GM19351 (cell line): ENCODE measurements at regions not wholly inside any gene's neighbourhood (a gene's known extent, or its start where the extent isn't known, plus 50 kb on each side); places are given as distances from the start of the nearest gene placed in this dataset.
"Not testable (repeated sequence)": the region's sequence is repeated elsewhere in the genome, so short reads cannot be mapped to it uniquely, and the experiment has no call there.

Experiments
- ATAC-seq: cut with Tn5 transposase; IDR thresholded peaks from one replicate; pipeline ENCODE4 v1.9.1; 2021; ENCODE audit warnings: mild to moderate bottlenecking, moderate library complexity; ENCODE audit not compliant: unreplicated experiment

DNA sequence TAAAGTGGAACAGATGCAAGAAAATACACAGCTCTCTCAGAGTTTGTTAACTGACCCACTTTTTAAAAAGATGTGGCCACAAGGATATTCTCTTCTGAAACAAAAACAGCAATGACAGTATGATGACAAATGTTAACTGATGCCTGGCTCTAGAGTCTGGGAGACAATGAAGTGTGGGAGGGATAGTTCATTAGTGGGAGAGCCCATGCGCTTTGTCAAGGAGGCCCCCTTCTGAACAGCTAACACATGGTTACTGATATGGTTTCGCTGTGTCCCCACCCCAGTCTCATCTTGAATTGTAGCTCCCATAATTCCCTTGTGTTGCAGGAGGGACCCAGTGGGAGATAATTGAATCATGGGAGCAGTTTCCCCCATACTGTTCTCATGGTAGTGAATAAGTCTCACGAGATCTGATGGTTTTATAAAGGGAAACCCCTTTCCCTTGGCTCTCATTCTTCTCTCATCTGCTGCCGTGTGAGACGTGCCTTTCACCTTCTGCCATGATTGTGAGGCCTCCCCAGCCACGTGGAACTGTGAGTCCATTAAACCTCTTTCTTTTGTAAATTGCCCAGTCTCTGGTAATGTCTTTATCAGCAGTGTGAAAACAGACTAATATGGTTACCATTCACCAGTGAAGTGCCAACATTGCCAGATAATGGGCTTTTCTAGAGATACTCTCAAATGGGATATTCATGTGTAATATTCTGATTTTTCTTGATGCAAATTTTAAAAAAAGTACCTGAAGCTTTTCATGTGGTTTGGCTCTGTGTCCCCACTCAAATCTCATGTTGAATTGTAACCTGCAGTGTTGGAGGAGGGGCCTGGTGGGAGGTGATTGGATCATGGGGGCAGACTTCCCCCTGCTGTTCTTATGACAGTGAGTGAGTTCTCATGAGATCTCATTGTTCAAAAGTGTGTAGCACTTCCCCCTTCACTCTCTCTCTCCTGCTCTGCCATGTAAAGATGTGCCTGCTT, 435.8 kb downstream of the SHISA9 start:
- not testable (repeated sequence) for ATAC-seq

DNA sequence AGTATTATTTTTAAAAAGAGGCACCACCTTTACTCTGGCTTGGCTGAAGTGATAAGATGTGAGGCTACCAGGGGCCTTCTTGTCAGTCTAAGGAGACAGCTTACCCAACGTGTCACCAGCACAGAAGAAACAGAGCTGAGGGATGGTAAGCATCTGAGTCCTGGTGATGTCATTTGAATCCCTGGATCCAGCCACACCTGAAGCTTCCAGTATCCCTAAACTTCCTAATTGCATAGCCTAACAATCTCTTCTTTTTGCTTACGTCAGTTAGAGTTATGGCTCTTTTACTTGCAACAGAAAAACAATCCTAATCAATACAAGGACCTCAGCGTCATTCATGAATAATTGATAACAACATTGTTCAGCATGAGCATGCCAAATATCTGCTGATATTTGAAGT, 436.6 kb downstream of the SHISA9 start:
- no peak for ATAC-seq

DNA sequence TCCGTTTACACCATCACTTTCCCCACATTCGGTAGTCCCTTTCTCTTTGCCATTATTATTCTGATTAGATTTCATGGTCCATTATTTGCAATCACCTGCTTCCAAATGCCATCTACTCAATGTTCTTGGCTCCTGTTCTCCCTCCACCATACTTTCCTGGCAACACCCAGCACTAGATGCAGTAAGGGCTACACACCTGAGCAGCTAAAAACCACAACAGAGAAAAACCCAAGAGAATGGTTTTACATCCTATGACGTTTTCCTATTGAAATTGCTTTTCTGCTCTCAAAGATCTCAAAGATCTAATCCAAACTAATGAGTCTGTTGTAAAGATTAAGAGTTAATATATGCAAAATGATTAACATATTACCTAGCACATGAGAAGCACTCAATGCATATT, 441.3 kb downstream of the SHISA9 start:
- ATAC-seq, result no peak

DNA sequence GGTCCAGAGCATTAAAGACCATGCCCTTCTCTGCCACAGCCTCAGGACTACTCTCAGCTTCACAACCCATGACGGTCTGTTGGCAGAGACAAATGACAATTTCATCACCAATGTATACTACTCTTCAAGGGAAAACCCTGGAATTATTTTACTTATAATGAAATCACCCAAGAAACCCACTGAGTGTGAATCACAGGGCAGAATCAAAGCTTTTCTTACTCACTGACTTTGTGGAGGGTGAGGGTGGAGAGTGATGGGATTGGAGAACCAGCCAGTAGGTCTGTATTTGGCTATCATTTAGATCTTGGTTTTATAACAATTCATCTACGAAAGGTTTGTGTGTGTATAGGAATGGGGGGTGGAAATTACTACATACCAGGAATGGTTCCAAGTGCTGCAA, 442.6 kb downstream of the SHISA9 start:
- ATAC-seq, result no peak

GRCh38 chr16:13348416-13348815, 447.0 kb downstream of the SHISA9 start:
- ATAC-seq, result no peak

DNA sequence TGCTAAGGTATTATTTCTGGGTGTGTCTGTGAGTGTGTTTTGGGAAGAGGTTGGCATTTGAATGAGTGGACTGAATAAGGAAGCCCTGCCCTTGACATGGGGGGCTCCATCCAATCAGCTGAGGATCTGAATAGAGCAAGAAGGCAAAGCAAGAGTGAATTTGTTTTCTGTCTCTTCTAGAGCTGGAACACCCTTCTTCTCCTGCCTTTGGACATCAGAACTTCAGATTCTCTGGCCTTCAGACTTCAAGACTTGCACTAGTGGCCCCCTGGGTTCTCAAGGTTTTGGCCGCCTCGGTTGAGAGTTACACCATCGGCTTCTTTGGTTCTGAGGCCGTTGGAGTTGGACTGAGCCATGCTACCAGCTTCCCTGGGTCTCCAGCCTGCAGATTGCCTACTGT, 448.6 kb downstream of the SHISA9 start:
- ATAC-seq, result no peak

- no peak for ATAC-seq
These were observed 449.8 kb downstream of the SHISA9 start for GRCh38 chr16:13351181-13351580.

- no peak for ATAC-seq
These were observed 450.3 kb downstream of the SHISA9 start for GRCh38 chr16:13351601-13352217.

DNA sequence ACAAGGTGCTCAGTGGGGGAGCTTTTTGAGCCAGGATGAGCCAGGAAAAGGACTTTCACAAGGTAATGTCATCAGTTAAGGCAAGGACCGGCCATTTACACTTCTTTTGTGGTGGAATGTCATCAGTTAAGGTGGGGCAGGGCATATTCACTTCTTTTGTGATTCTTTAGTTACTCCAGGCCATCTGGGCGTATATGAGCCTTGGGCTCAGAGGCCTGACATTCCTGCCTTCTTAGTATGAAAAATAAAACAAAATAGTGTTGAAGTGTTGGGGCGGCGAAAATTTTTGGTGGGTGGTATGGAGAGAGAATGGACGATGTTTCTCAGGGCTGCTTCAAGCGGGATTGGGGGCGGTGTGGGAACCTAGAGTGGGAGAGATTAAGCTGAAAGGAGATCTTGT, 451.4 kb downstream of the SHISA9 start:
- not testable (repeated sequence) for ATAC-seq

DNA sequence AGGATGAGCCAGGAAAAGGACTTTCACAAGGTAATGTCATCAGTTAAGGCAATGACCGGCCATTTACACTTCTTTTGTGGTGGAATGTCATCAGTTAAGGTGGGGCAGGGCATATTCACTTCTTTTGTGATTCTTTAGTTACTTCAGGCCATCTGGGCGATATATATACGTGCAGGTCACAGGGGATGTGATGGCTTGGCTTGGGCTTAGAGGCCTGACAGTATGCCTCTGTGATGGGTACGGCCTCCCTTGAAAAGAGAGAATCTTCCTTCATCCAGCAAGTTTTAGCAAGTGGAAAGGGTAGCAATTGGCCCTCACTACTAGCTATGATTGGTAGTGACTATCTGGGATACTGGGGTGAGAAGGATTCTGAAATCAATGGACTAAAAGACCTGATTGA, 456.4 kb downstream of the SHISA9 start:
- not testable (repeated sequence) for ATAC-seq

DNA sequence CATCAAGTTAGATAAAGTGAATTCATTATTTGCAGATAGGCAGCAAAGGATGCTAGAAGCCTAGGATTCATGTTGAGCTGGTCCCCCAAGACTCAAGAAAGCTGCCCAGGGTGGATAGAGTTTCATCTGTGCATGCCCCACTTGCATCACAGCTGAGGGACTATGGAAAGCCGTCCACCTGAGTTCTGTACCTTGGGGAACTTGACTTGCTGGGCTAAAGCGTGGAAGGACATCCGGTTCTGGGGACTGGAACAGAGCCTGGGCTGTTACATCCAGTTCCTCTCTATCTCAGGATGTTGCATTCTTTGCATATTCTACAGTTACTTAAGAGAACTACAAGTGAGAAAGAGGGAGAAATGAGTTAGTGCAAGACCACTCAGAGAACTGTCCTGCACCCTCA, 458.4 kb downstream of the SHISA9 start:
- no peak for ATAC-seq

- no peak for ATAC-seq
These were observed 471.0 kb downstream of the SHISA9 start for GRCh38 chr16:13372421-13372820.

- peak; percentile 40 for ATAC-seq
These were observed 474.8 kb downstream of the SHISA9 start for GRCh38 chr16:13376174-13376573.

DNA sequence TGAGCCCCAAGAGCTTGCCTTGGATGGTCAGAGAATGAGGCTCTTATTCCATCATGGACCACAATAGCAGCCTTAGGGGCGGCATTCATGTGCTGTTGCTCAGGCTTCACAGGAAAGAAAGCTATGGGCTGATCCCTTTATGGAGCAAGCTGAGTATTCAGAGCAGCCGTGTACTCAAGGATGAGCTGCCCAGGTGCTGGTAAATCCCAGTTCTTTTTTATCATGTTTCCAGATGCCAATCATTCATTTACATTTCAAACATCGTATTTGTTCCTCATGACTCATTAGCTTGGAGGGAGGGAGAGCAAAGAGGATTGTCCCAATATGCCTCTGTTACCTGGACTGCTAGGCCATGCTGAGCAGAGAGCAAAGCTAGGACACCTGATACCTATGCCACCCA, 475.7 kb downstream of the SHISA9 start:
- ATAC-seq, result no peak

DNA sequence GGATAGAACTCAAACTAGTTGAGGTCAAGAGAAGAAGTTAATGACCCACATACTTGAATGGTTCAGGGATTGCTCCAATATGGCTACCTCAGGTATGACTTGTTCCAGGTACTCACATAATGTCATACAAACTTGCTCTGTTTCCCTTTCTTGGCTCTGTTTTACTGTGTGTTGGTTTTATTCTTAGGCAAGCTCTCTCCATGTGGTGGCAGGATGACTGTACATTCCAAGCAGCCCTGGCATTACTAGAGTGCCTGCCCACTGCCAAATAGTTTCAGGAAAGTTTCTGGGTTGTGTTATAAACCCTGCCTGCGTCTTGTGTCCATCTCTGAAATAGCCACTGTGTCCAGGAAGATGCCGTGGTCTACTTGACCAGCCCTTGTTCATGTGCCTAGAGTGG, 476.8 kb downstream of the SHISA9 start:
- no peak for ATAC-seq

GRCh38 chr16:13379266-13379665, 477.9 kb downstream of the SHISA9 start:
- no peak for ATAC-seq

- not testable (repeated sequence) for ATAC-seq
These were observed 484.0 kb downstream of the SHISA9 start for GRCh38 chr16:13385156-13386040.

DNA sequence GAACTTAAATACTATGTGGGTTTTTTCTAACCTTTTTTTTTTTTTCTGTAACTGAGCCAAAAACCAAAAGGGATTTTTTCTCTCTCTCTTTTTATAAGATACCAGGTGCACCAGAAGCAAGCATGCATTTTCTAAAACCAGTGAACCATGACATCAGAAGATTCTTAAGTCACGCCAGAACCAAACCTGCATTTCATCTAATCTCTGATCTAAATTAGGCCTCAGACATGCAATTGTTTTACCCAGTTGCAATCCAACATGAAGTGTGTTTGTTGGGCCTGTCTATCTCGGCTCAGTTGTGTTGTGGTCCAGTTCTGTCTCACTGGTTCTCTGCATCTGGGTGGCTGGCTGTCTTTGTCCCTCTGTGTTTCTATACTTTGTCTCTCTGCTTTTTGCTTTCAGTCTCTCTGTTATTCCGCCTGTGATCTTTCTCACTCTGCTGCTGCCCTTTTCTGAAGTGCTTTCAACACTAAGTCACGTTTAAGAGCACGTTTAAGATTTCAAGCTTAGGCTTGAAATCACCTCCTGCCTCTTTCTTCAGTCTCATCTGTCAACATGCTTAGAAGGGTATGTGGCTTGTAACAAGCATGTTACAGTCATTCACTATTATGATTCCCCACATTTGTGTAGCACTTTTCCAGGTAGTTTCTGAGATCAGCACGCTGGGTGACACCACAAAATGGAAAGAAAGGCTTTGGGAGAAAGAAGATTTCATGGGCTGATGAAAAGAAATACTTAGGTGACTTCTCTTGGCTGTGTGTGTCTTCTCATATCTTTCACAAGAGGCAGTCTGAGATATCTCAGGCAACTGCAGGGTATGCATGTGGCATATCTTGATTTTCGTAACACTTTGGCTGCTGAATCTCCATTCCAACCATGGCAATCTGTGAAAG, 488.9 kb downstream of the SHISA9 start:
- ATAC-seq, result peak; percentile 67

DNA sequence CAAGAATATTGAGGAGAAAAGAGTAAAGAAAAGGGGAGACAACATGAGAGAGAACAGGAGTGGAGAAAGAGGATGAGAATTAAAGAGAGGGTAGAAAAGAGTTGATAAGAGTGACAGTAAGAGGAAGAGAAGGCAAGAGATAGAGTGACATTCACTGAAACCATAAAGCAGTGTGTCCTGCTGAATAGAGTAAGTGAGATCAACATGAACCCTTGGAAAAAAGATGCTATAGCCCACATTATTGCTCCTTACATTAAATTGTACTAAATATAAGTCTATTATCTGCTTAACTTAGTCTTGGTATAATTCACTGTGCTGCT, 489.5 kb downstream of the SHISA9 start:
- ATAC-seq, result no peak

DNA sequence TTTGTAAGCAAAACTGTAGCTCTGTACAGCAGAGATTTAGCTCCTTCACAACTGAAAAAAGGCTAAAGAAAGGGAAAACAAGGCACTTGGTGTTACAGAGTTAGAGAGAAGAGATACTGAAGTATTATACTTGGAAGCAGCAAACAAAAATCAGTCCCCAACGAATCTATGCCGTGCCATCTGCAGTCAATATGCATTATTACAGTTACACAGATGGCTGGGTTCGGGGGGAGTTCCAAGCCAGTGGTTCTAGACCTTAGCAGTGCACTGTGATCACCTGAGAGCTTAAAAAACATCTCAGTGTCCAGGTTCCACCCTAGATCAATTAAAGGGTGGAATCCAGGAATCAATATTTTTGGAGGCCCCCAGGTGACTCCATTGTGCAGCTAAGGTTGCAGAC, 489.9 kb downstream of the SHISA9 start:
- no peak for ATAC-seq
